ENCODE measurements at regions not wholly inside any gene's neighbourhood (a gene's known extent, or its start where the extent isn't known, plus 50 kb on each side); places are given as distances from the start of the nearest gene placed in this dataset.

DNA sequence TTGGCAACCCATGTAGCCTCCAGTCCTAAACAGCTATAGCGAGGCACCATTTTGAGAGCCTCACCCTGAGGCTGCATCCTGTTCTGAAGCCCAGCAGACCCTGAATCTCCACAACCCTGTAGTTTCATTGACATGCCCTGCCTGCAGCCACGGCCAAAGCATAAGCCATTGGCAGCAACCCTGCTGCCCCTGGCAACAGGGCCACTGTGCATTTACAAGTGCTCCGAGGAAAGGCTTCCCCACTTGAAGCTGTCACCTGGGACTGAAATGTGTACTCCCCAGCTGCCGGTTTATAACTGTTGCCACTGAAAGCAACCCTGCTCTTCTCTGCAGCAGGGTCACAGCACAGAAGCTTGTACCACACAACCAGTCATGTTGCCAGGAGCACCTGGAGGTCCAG lies 124.2 kb upstream of the OLFM3 start:
- TF ChIP-seq, protein P1, sequence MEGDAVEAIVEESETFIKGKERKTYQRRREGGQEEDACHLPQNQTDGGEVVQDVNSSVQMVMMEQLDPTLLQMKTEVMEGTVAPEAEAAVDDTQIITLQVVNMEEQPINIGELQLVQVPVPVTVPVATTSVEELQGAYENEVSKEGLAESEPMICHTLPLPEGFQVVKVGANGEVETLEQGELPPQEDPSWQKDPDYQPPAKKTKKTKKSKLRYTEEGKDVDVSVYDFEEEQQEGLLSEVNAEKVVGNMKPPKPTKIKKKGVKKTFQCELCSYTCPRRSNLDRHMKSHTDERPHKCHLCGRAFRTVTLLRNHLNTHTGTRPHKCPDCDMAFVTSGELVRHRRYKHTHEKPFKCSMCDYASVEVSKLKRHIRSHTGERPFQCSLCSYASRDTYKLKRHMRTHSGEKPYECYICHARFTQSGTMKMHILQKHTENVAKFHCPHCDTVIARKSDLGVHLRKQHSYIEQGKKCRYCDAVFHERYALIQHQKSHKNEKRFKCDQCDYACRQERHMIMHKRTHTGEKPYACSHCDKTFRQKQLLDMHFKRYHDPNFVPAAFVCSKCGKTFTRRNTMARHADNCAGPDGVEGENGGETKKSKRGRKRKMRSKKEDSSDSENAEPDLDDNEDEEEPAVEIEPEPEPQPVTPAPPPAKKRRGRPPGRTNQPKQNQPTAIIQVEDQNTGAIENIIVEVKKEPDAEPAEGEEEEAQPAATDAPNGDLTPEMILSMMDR (IDR thresholded peaks at IDR 0.05): no peak
- no peak for TF ChIP-seq POLR2A (IDR thresholded peaks at IDR 0.05)
- no peak for TF ChIP-seq EP300 (IDR thresholded peaks at IDR 0.05)

All from tibial nerve (tissue), 4 donors.